ENCODE measurements at regions not wholly inside any gene's neighbourhood (a gene's known extent, or its start where the extent isn't known, plus 50 kb on each side); places are given as distances from the start of the nearest gene placed in this dataset.
A peak's percentile ranks its signal among the peaks of the same experiment; 100 is the strongest.

DNA sequence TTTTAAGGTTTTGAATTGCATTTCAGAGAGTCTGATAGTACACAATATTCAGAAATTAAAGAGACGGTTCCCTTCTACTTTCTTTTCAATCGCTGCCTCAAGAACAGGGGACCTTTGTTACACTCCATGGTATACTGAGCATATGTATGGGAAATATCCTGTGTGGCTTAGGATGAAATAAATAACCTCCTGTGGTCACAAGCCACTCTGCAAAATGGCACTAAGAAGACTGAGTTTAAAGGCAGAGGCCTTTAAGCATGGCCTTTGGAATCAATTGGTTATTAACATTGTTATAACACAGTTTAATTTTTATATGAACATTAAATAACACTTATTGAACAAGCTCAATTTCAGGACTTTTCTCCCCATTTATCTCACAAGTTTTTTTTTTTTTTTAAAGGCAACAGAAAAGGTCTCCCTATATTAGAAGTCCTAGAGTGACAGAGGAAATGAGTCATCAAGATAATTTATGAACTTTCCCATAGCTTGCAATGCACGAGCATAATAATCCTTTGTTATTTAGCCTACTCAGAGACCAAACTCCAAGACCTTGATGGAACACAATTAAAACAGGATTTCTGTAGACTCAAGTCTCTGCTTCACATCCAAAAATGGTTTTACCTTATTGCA is 341.9 kb downstream of the TMEM167A start (continued):
- TF ChIP-seq ATF3 (IDR thresholded peaks at IDR 0.05), result peak; percentile 89
- no peak for TF ChIP-seq ATF3 (CRISPR knock-in tag; conservative IDR thresholded peaks at IDR 0.05)
- no peak for TF ChIP-seq STAT6 (CRISPR knock-in tag; IDR thresholded peaks at IDR 0.05)
- TF ChIP-seq DPF2 (IDR thresholded peaks at IDR 0.05), result peak; percentile 54; the same call in 1 of the 2 replicates
- 0 out of 2 replicates have a peak, but pooled peaks have one; percentile 15 for TF ChIP-seq JUNB (CRISPR knock-in tag; conservative IDR thresholded peaks at IDR 0.05)
- peak; percentile 33; the same call in 1 of the 2 replicates for TF ChIP-seq ARID1B (IDR thresholded peaks at IDR 0.05)
- peak; percentile 54; the same call in 1 of the 2 replicates for TF ChIP-seq SMARCA4 (IDR thresholded peaks at IDR 0.05)
- TF ChIP-seq MEIS2 (IDR thresholded peaks at IDR 0.05; ENCODE audit: partially characterized antibody), result peak; percentile 93

GRCh38 chr5:82734347-82734746 is 342.8 kb downstream of the TMEM167A start:
- no peaks in the 10 kb centered on the region for H3K9me3 ChIP-seq (replicated peaks; ENCODE audit: control insufficient read depth, insufficient read depth, low read depth, low read length)
- no peak overlapping the region for H3K9ac ChIP-seq (ENCODE audit: insufficient read depth in 1 of 2, low read depth in 2 of 2, low read length in 2 of 2)
- FAIRE-seq (no peak), DNase-seq (ENCODE audit: extremely low read depth in 1 of 4, low spot score in 3 of 4) (no peak), ATAC-seq (no peak)
- H4K20me1 ChIP-seq (replicated peaks; ENCODE audit: control insufficient read depth, insufficient read depth, low read length), result no peaks in the 10 kb centered on the region
- ChIA-PET CTCF (ENCODE audit: low intra/inter-chr PET ratio) (no interaction called here), POLR2A (no interaction called here)
- no peaks in the 10 kb centered on the region; a peak in 1 of 5 replicates for H3K4me1 ChIP-seq (replicated peaks in 1 of 2; ENCODE audit: control insufficient read depth in 2 of 2, insufficient read depth in 2 of 2, low read length in 2 of 2)
- H3K27ac ChIP-seq (ENCODE audit: extremely low read depth, low read depth, low read length), result no peak overlapping the region
- BruUV-seq (replicated peaks), result no TSS peak
- in situ Hi-C loops (cut with MboI), result no loop called here
- H3K36me3 ChIP-seq (ENCODE audit: control insufficient read depth, insufficient read depth, low read length), result no peaks in the 10 kb centered on the region
- H2AFZ ChIP-seq (ENCODE audit: low read depth, low read length), result no peak overlapping the region
- H3K4me3 ChIP-seq, result no peak overlapping the region
- no peaks in the 10 kb centered on the region for H3K79me2 ChIP-seq (ENCODE audit: control insufficient read depth, insufficient read depth, low read length)
- H3K27me3 ChIP-seq (ENCODE audit: control insufficient read depth in 2 of 2, insufficient read depth in 2 of 2, low read length in 2 of 2), result no peaks in the 10 kb centered on the region
- no peaks in the 10 kb centered on the region for H3K9me1 ChIP-seq (ENCODE audit: control insufficient read depth, insufficient read depth, low read length)
- WGBS (ENCODE audit: insufficient coverage, low coverage, missing lambda C conversion rate), result 34% methylated on average over 5 of the region's 5 CpGs
- H3K4me2 ChIP-seq (ENCODE audit: insufficient read depth, low read length), result no peak overlapping the region
- intact Hi-C loops (cut with micrococcal nuclease), result no loop called here
- TF ChIP-seq, protein P1, sequence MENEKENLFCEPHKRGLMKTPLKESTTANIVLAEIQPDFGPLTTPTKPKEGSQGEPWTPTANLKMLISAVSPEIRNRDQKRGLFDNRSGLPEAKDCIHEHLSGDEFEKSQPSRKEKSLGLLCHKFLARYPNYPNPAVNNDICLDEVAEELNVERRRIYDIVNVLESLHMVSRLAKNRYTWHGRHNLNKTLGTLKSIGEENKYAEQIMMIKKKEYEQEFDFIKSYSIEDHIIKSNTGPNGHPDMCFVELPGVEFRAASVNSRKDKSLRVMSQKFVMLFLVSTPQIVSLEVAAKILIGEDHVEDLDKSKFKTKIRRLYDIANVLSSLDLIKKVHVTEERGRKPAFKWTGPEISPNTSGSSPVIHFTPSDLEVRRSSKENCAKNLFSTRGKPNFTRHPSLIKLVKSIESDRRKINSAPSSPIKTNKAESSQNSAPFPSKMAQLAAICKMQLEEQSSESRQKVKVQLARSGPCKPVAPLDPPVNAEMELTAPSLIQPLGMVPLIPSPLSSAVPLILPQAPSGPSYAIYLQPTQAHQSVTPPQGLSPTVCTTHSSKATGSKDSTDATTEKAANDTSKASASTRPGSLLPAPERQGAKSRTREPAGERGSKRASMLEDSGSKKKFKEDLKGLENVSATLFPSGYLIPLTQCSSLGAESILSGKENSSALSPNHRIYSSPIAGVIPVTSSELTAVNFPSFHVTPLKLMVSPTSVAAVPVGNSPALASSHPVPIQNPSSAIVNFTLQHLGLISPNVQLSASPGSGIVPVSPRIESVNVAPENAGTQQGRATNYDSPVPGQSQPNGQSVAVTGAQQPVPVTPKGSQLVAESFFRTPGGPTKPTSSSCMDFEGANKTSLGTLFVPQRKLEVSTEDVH (IDR thresholded peaks at IDR 0.05; ENCODE audit: low read depth, partially characterized antibody), result no peak
- TF ChIP-seq ZBED1 (IDR thresholded peaks at IDR 0.05) (no peak), CAMTA2 (CRISPR knock-in tag; conservative IDR thresholded peaks at IDR 0.05) (no peak), PRMT5 (CRISPR knock-in tag; IDR thresholded peaks at IDR 0.05) (no peak), NFE2L1 (tag; IDR thresholded peaks at IDR 0.05; ENCODE audit: borderline replicate concordance, low read depth) (no peak)
- TF ChIP-seq, protein P2, sequence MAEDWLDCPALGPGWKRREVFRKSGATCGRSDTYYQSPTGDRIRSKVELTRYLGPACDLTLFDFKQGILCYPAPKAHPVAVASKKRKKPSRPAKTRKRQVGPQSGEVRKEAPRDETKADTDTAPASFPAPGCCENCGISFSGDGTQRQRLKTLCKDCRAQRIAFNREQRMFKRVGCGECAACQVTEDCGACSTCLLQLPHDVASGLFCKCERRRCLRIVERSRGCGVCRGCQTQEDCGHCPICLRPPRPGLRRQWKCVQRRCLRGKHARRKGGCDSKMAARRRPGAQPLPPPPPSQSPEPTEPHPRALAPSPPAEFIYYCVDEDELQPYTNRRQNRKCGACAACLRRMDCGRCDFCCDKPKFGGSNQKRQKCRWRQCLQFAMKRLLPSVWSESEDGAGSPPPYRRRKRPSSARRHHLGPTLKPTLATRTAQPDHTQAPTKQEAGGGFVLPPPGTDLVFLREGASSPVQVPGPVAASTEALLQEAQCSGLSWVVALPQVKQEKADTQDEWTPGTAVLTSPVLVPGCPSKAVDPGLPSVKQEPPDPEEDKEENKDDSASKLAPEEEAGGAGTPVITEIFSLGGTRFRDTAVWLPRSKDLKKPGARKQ (CRISPR knock-in tag; IDR thresholded peaks at IDR 0.05), result no peak
